K562 (cell line): ENCODE measurements at regions not wholly inside any gene's neighbourhood (a gene's known extent, or its start where the extent isn't known, plus 50 kb on each side); places are given as distances from the start of the nearest gene placed in this dataset.

ENCODE experiments used
- ATF6 ChIP-seq: sonication (generic); formaldehyde crosslinking; IDR thresholded peaks from 2 replicates; pipeline ENCODE4 v1.4.0; 2020; ENCODE audit warnings: mild to moderate bottlenecking, missing genetic modification reagents
- CHCHD3 ChIP-seq: fragments of 250-450 bp; sonication (Bioruptor Pico); IDR thresholded peaks from 2 replicates; pipeline ENCODE4 v2.1.2; 2022; ENCODE audit warnings: mild to moderate bottlenecking
- CREB1 ChIP-seq, 2 experiments: sonication (generic) in 1 of 2; formaldehyde crosslinking in 1 of 2; IDR thresholded peaks; 2 replicates each; pipeline versions ENCODE4 v1.6.1 to v1.8.0; 2012 to 2022; ENCODE audit warnings: inconsistent platforms in 1 of 2, mild to moderate bottlenecking in 1 of 2, missing genetic modification reagents in 1 of 2, moderate library complexity in 1 of 2
- KDM1A ChIP-seq, 2 experiments: fragments of 450-650 bp; IDR thresholded peaks; 2 replicates each; pipeline ENCODE4 v1.6.1; 2016; ENCODE audit warnings: mild to moderate bottlenecking in 2 of 2
- MAFG ChIP-seq: fragments of 450-650 bp; conservative IDR thresholded peaks from 2 replicates; pipeline ENCODE4 v1.6.1; 2016; ENCODE audit warnings: missing genetic modification characterization, missing compliant biosample characterization
- MEF2A ChIP-seq: IDR thresholded peaks from 2 replicates; pipeline ENCODE4 v1.6.1; 2011; ENCODE audit warnings: low read depth, mild to moderate bottlenecking, low read length, moderate library complexity; ENCODE audit not compliant: control insufficient read depth
- NFE2L1 ChIP-seq: fragments of 450-650 bp; IDR thresholded peaks from 2 replicates; pipeline ENCODE4 v1.6.1; 2016; ENCODE audit warnings: missing genetic modification characterization, low read depth, mild to moderate bottlenecking, missing compliant biosample characterization, moderate library complexity, borderline replicate concordance
- NFYB ChIP-seq: IDR thresholded peaks from 2 replicates; pipeline ENCODE4 v1.6.1; 2011; ENCODE audit warnings: mild to moderate bottlenecking, moderate library complexity; ENCODE audit not compliant: insufficient read length; ENCODE audit errors: extremely low read depth
- NR2F6 ChIP-seq: fragments of 450-650 bp; formaldehyde crosslinking; IDR thresholded peaks from 2 replicates; pipeline ENCODE4 v1.4.0; 2020; ENCODE audit warnings: mild to moderate bottlenecking
- POLR2AphosphoS5 ChIP-seq: IDR thresholded peaks from 2 replicates; pipeline ENCODE4 v1.6.1; 2011; ENCODE audit warnings: mild to moderate bottlenecking, low read depth, low read length, moderate library complexity; ENCODE audit not compliant: control insufficient read depth, insufficient read depth
- RBM15 ChIP-seq: fragments of 200-400 bp; formaldehyde crosslinking; IDR thresholded peaks from 2 replicates; pipeline ENCODE4 v1.6.1; 2018; ENCODE audit warnings: mild to moderate bottlenecking, low read length, moderate library complexity; ENCODE audit not compliant: insufficient read depth
- TOE1 ChIP-seq, 2 experiments: fragments of 450-650 bp in 1 of 2; sonication (generic) in 1 of 2; formaldehyde crosslinking in 1 of 2; IDR thresholded peaks; 2 replicates each; pipeline versions ENCODE4 v1.7.1 to v1.8.0; 2016 to 2022; ENCODE audit warnings: borderline replicate concordance in 2 of 2, mild to moderate bottlenecking in 2 of 2, antibody characterized with exemption in 1 of 2, inconsistent platforms in 1 of 2, low read depth in 1 of 2, missing genetic modification reagents in 1 of 2, moderate library complexity in 1 of 2
- ZBTB7A ChIP-seq: IDR thresholded peaks from 2 replicates; pipeline ENCODE4 v1.6.1; 2011; ENCODE audit warnings: low read depth, mild to moderate bottlenecking, low read length, moderate library complexity, borderline replicate concordance; ENCODE audit not compliant: control insufficient read depth
- ZNF133 ChIP-seq: fragments of 250-450 bp; sonication (Bioruptor Pico); IDR thresholded peaks from 2 replicates; pipeline ENCODE4 v1.4.0; 2020; ENCODE audit warnings: mild to moderate bottlenecking
- ZNF431 ChIP-seq: sonication (generic); formaldehyde crosslinking; IDR thresholded peaks from 2 replicates; pipeline ENCODE4 v1.8.0; 2022; ENCODE audit warnings: mild to moderate bottlenecking, missing genetic modification reagents
- TF ChIP-seq, protein P1 (sequence below), 2 experiments: fragments of 450-650 bp; IDR thresholded peaks; 2 replicates each; pipeline ENCODE4 v1.6.1; 2016; ENCODE audit warnings: mild to moderate bottlenecking in 2 of 2, borderline replicate concordance in 1 of 2, low read depth in 1 of 2, moderate library complexity in 1 of 2

GRCh38 chr6:27834879-27835549, 77.2 kb downstream of the OR2B2 start (continued):
- TF ChIP-seq, protein P1, sequence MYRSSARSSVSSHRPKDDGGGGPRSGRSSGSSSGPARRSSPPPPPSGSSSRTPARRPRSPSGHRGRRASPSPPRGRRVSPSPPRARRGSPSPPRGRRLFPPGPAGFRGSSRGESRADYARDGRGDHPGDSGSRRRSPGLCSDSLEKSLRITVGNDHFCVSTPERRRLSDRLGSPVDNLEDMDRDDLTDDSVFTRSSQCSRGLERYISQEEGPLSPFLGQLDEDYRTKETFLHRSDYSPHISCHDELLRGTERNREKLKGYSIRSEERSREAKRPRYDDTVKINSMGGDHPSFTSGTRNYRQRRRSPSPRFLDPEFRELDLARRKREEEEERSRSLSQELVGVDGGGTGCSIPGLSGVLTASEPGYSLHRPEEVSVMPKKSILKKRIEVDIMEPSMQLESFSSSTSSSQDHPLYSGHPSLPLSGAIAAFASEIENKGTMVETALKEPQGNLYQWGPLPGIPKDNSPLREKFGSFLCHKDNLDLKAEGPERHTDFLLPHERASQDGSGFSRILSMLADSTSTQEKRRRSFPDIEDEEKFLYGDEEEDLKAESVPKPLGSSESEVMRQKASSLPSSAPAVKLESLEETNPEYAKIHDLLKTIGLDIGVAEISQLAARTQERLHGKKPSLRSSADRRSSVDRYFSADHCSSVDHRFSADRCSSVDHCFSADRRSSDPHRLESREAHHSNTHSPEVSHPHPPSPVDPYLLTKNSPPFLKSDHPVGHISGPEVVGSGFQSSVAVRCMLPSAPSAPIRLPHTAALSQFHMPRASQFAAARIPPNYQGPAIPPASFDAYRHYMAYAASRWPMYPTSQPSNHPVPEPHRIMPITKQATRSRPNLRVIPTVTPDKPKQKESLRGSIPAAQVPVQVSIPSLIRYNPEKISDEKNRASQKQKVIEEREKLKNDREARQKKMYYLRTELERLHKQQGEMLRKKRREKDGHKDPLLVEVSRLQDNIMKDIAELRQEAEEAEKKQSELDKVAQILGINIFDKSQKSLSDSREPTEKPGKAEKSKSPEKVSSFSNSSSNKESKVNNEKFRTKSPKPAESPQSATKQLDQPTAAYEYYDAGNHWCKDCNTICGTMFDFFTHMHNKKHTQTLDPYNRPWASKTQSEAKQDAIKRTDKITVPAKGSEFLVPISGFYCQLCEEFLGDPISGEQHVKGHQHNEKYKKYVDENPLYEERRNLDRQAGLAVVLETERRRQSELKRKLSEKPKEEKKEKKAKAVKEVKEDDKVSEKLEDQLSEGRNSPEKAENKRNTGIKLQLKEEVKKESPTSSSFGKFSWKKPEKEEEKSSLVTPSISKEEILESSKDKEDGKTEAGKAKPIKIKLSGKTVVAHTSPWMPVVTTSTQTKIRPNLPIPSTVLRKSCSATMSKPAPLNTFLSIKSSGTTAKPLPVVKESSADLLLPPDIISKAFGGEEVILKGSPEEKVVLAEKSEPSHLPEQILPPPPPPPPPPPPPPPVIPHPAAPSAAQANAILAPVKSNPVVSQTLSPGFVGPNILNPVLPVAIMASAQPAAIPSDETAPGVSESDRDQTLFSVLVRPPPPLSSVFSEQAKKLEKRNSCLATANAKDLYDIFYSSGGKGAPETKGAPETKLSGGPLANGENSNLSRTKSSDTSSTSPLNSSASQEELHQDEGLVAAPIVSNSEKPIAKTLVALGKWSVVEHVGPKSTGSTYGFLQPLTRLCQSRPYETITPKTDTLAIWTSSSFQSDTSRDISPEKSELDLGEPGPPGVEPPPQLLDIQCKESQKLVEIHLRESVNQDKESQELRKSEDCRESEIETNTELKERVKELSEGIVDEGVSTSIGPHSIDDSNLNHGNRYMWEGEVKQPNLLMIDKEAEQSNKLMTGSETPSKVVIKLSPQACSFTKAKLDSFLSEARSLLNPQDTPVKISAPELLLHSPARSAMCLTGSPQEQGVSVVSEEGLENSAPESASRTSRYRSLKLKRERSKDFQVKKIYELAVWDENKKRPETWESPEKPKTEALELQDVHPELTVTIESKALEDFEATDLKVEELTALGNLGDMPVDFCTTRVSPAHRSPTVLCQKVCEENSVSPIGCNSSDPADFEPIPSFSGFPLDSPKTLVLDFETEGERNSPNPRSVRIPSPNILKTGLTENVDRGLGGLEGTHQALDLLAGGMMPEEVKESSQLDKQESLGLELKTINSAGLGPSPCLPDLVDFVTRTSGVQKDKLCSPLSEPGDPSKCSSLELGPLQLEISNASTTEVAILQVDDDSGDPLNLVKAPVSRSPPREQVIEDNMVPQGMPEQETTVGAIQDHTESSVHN (IDR thresholded peaks at IDR 0.05; ENCODE audit: borderline replicate concordance in 1 of 2, low read depth in 1 of 2), result 0 out of 4 replicates have a peak, but pooled peaks of 1 of the 2 experiments have one; percentile 65
- TF ChIP-seq CREB1 (IDR thresholded peaks at IDR 0.05) (peak; percentile 49; the same call in 1 of the 2 replicates), CREB1 (CRISPR knock-in tag; IDR thresholded peaks at IDR 0.05) (no peak), ATF6 (CRISPR knock-in tag) (no peak), ZNF133 (CRISPR knock-in tag) (no peak), POLR2AphosphoS5 (peak; percentile 91), MAFG (tag) (no peak), NR2F6 (no peak), TOE1 (IDR thresholded peaks at IDR 0.05; ENCODE audit: borderline replicate concordance) (0 out of 2 replicates have a peak, but pooled peaks have one; percentile 53), TOE1 (CRISPR knock-in tag; IDR thresholded peaks at IDR 0.05; ENCODE audit: borderline replicate concordance, low read depth) (no peak), ZNF431 (CRISPR knock-in tag) (no peak), MEF2A (no peak), NFE2L1 (no peak), CHCHD3 (CRISPR knock-in tag) (no peak), NFYB (no peak), ZBTB7A (peak; percentile 58), RBM15 (no peak), KDM1A (IDR thresholded peaks at IDR 0.05) (peak; percentile 56 to 70; a peak in 2 of 4 replicates)
